ENCODE measurements at regions not wholly inside any gene's neighbourhood (a gene's known extent, or its start where the extent isn't known, plus 50 kb on each side); places are given as distances from the start of the nearest gene placed in this dataset.

- no peak overlapping the region for H3K9ac ChIP-seq
- peaks cover 8% of the 10 kb centered on the region for H4K20me1 ChIP-seq (ENCODE audit: insufficient read depth)
- POLR2A ChIA-PET = interaction anchor here (0.6 kb wide), 2 partner anchors 15 to 488 kb away, joined by 3 to 4 read pairs; no protein-coding TSS in a partner anchor
- no peak for TF ChIP-seq RAD21 (IDR thresholded peaks at IDR 0.05; ENCODE audit: low read length)
- 100% methylated on average over 1 of the region's 1 CpG for WGBS (ENCODE audit: low lambda C conversion rate)
- no peaks in the 10 kb centered on the region for H3K9me2 ChIP-seq
- no peaks in the 10 kb centered on the region for H3K27me3 ChIP-seq (ENCODE audit: insufficient read depth)
- no peak for DNase-seq
- no peak overlapping the region for H3K4me2 ChIP-seq
- no peaks in the 10 kb centered on the region for H3F3A ChIP-seq (replicated peaks; ENCODE audit: insufficient read depth)
- CTCF ChIA-PET = interaction anchor here (1.1 to 1.3 kb wide), 2 partner anchors 16 to 43 kb away, joined by 3 read pairs; no protein-coding TSS in a partner anchor
- H3K4me3 ChIP-seq (ENCODE audit: low read depth in 2 of 2, low read length in 1 of 2) = no peak overlapping the region
- H3K27ac ChIP-seq (ENCODE audit: low read depth in 2 of 2, low read length in 1 of 2) = no peak overlapping the region
- no peaks in the 10 kb centered on the region for H3K9me3 ChIP-seq
- peaks cover 14% of the 10 kb centered on the region for H3K79me2 ChIP-seq (ENCODE audit: insufficient read depth)
- no peak overlapping the region for H2AFZ ChIP-seq (ENCODE audit: low read depth)
- peaks cover 40 to 50% of the 10 kb centered on the region in 2 experiments for H3K36me3 ChIP-seq (replicated peaks in 1 of 2; ENCODE audit: control insufficient read depth in 1 of 2, insufficient read depth in 2 of 2, low read length in 1 of 2)
- no peaks in the 10 kb centered on the region for H3K4me1 ChIP-seq (ENCODE audit: control insufficient read depth in 1 of 2, insufficient read depth in 2 of 2, low read depth in 1 of 2, low read length in 1 of 2)
Measured at GRCh38 chrX:74238771-74239170, 65.2 kb upstream of the ZCCHC13 start.

GRCh38 chrX:74234818-74235217 is 69.2 kb upstream of the ZCCHC13 start:
- TF ChIP-seq FOSL2 (IDR thresholded peaks at IDR 0.05; ENCODE audit: borderline replicate concordance, low read depth) (no peak), RXRA (IDR thresholded peaks at IDR 0.05; ENCODE audit: borderline replicate concordance, low read depth) (no peak), CTCF (IDR thresholded peaks at IDR 0.05) (peak; percentile 31; the same call in 1 of the 2 replicates), IRF3 (IDR thresholded peaks at IDR 0.05; ENCODE audit: low read depth, low read length) (no peak), USF2 (IDR thresholded peaks at IDR 0.05; ENCODE audit: borderline replicate concordance, low read depth, low read length) (no peak), SIN3A (IDR thresholded peaks at IDR 0.05; ENCODE audit: borderline replicate concordance, low read depth, low read length) (no peak), YY1 (IDR thresholded peaks at IDR 0.05; ENCODE audit: low read depth) (no peak), TCF12 (IDR thresholded peaks at IDR 0.05) (no peak), PBX3 (IDR thresholded peaks at IDR 0.05) (no peak)
- no peaks in the 10 kb centered on the region; a peak in 1 of 4 replicates for H3K4me1 ChIP-seq (ENCODE audit: control insufficient read depth in 1 of 2, insufficient read depth in 2 of 2, low read depth in 1 of 2, low read length in 1 of 2)
- no peak overlapping the region for H3K27ac ChIP-seq (ENCODE audit: low read depth in 2 of 2, low read length in 1 of 2)
- ChIA-PET CTCF (no interaction called here), POLR2A (no interaction called here)
- no peaks in the 10 kb centered on the region for H3K9me3 ChIP-seq
- no peaks in the 10 kb centered on the region for H3K9me2 ChIP-seq
- H3K36me3 ChIP-seq (replicated peaks in 1 of 2; ENCODE audit: control insufficient read depth in 1 of 2, insufficient read depth in 2 of 2, low read length in 1 of 2) = peaks cover 32 to 34% of the 10 kb centered on the region in 2 experiments
- 97% methylated on average over 2 of the region's 2 CpGs for WGBS (ENCODE audit: low lambda C conversion rate)
- no peak overlapping the region for H3K4me2 ChIP-seq
- H3K27me3 ChIP-seq (ENCODE audit: insufficient read depth) = no peaks in the 10 kb centered on the region
- no peak overlapping the region for H3K9ac ChIP-seq
- peaks cover 7% of the 10 kb centered on the region for H3F3A ChIP-seq (replicated peaks; ENCODE audit: insufficient read depth)
- no peak overlapping the region for H2AFZ ChIP-seq (ENCODE audit: low read depth)
- DNase-seq = no peak
- H4K20me1 ChIP-seq (ENCODE audit: insufficient read depth) = peaks cover 14% of the 10 kb centered on the region
- H3K79me2 ChIP-seq (ENCODE audit: insufficient read depth) = 0 out of 2 replicates have a peak, but pooled peaks cover 3% of the 10 kb centered on the region
- H3K4me3 ChIP-seq (ENCODE audit: low read depth in 2 of 2, low read length in 1 of 2) = no peak overlapping the region

Data from SK-N-SH (cell line).